Suprapubic skin (tissue), 4 donors: ENCODE measurements at regions not wholly inside any gene's neighbourhood (a gene's known extent, or its start where the extent isn't known, plus 50 kb on each side); places are given as distances from the start of the nearest gene placed in this dataset.
"Not testable (repeated sequence)": the region's sequence is repeated elsewhere in the genome, so short reads cannot be mapped to it uniquely, and the experiment has no call there.

Experiments used
- DNase-seq, 2 donors: peaks; one replicate each; pipeline ENCODE4 v3.0.0-alpha.2; 2019; ENCODE audit warnings: low spot score in 2 of 2
- H3K27ac ChIP-seq: fragments of 200-600 bp; sonication (generic); one replicate; pipeline ENCODE4 v1.5.1; 2019
- H3K27me3 ChIP-seq: fragments of 200-600 bp; sonication (generic); one replicate; pipeline ENCODE4 v1.5.1; 2019
- H3K36me3 ChIP-seq: fragments of 200-600 bp; sonication (generic); one replicate; pipeline ENCODE4 v1.5.1; 2019
- H3K4me1 ChIP-seq: fragments of 200-600 bp; sonication (generic); one replicate; pipeline ENCODE4 v1.5.1; 2019
- H3K4me3 ChIP-seq: fragments of 200-600 bp; sonication (generic); one replicate; pipeline ENCODE4 v1.5.1; 2019; ENCODE audit warnings: mild to moderate bottlenecking
- H3K9me3 ChIP-seq: fragments of 200-600 bp; sonication (generic); one replicate; pipeline ENCODE4 v1.5.1; 2019
- CTCF ChIP-seq, 2 donors: fragments of 200-600 bp in 1 of 2; fragments of 450-650 bp in 1 of 2; sonication (generic) in 1 of 2; IDR thresholded peaks; one replicate each; pipeline ENCODE4 v1.5.1; 2016 to 2019; ENCODE audit warnings: antibody characterized with exemption in 2 of 2, mild to moderate bottlenecking in 1 of 2, moderate library complexity in 1 of 2
- EP300 ChIP-seq: sonication (generic); formaldehyde crosslinking; IDR thresholded peaks from one replicate; pipeline ENCODE4 v1.6.1; 2017; ENCODE audit warnings: antibody characterized with exemption
- POLR2A ChIP-seq, 2 donors: fragments of 450-650 bp; IDR thresholded peaks; one replicate each; pipeline ENCODE4 v1.6.1; 2017; ENCODE audit warnings: antibody characterized with exemption in 2 of 2, mild to moderate bottlenecking in 2 of 2, moderate library complexity in 2 of 2
- POLR2AphosphoS5 ChIP-seq, 3 donors: sonication (generic); formaldehyde crosslinking; IDR thresholded peaks; one replicate each; pipeline ENCODE4 v1.6.1; 2017; ENCODE audit warnings: antibody characterized with exemption in 3 of 3
- WGBS: methylation state at CpG from one replicate; pipeline ENCODE4 v1.1.5; 2018; 5-methylcytosine and 5-hydroxymethylcytosine counted together

- Histone ChIP-seq H3K9me3 (no peaks in the 10 kb centered on the region), H3K36me3 (no peaks in the 10 kb centered on the region), H3K27me3 (no peaks in the 10 kb centered on the region), H3K4me1 (no peaks in the 10 kb centered on the region), H3K4me3 (no peak overlapping the region), H3K27ac (no peak overlapping the region)
- no peak for TF ChIP-seq CTCF (IDR thresholded peaks at IDR 0.05)
- TF ChIP-seq EP300 = no peak
- TF ChIP-seq POLR2AphosphoS5 (IDR thresholded peaks at IDR 0.05) = no peak
- TF ChIP-seq POLR2A (IDR thresholded peaks at IDR 0.05) = no peak
- DNase-seq = no peak
- WGBS = 85% methylated on average over 10 of the region's 10 CpGs
These were observed 1247.0 kb upstream of the GYPC start for GRCh38 chr2:125408874-125409538.

- TF ChIP-seq EP300 (no peak), POLR2A (IDR thresholded peaks at IDR 0.05) (no peak), POLR2AphosphoS5 (IDR thresholded peaks at IDR 0.05) (no peak), CTCF (IDR thresholded peaks at IDR 0.05) (no peak)
- Histone ChIP-seq H3K9me3 (peaks cover 10% of the 10 kb centered on the region), H3K4me3 (no peak overlapping the region), H3K4me1 (no peaks in the 10 kb centered on the region), H3K27ac (no peak overlapping the region), H3K36me3 (no peaks in the 10 kb centered on the region), H3K27me3 (no peaks in the 10 kb centered on the region)
- DNase-seq = no peak
- WGBS = 88% methylated on average over 1 of the region's 1 CpG
These were observed 1237.5 kb upstream of the GYPC start for GRCh38 chr2:125418483-125418882.

- H3K9me3 ChIP-seq = peaks cover 10% of the 10 kb centered on the region
- not testable (repeated sequence) for H3K36me3 ChIP-seq, H3K27ac ChIP-seq, H3K4me3 ChIP-seq, H3K4me1 ChIP-seq, DNase-seq, H3K27me3 ChIP-seq
- WGBS = 99% methylated on average over 9 of the region's 32 CpGs
These were observed 1233.7 kb upstream of the GYPC start for GRCh38 chr2:125422198-125422770.

- H3K27me3 ChIP-seq = no peaks in the 10 kb centered on the region
- no peak overlapping the region for H3K27ac ChIP-seq
- no peak overlapping the region for H3K4me3 ChIP-seq
- H3K4me1 ChIP-seq = no peaks in the 10 kb centered on the region
- DNase-seq = no peak
- TF ChIP-seq POLR2A (IDR thresholded peaks at IDR 0.05) = no peak
- TF ChIP-seq CTCF (IDR thresholded peaks at IDR 0.05) = no peak
- no peak for TF ChIP-seq EP300
- no peak for TF ChIP-seq POLR2AphosphoS5 (IDR thresholded peaks at IDR 0.05)
- peaks cover 10% of the 10 kb centered on the region for H3K9me3 ChIP-seq
- 74% methylated on average over 1 of the region's 1 CpG for WGBS
- no peaks in the 10 kb centered on the region for H3K36me3 ChIP-seq
These were observed 1231.6 kb upstream of the GYPC start for GRCh38 chr2:125424266-125424785.

GRCh38 chr2:125427721-125428315, 1228.1 kb upstream of the GYPC start:
- Histone ChIP-seq H3K4me1 (no peaks in the 10 kb centered on the region), H3K4me3 (no peak overlapping the region), H3K9me3 (peaks cover 6% of the 10 kb centered on the region), H3K36me3 (no peaks in the 10 kb centered on the region), H3K27me3 (no peaks in the 10 kb centered on the region), H3K27ac (no peak overlapping the region)
- WGBS = 40% methylated on average over 1 of the region's 1 CpG
- TF ChIP-seq POLR2A (IDR thresholded peaks at IDR 0.05) = no peak
- TF ChIP-seq CTCF (IDR thresholded peaks at IDR 0.05) = no peak
- no peak for TF ChIP-seq EP300
- TF ChIP-seq POLR2AphosphoS5 (IDR thresholded peaks at IDR 0.05) = no peak
- no peak for DNase-seq
